SIG-M5 treated with dmso at 0.1 percent for 504 hours (cell line): ENCODE measurements at regions not wholly inside any gene's neighbourhood (a gene's known extent, or its start where the extent isn't known, plus 50 kb on each side); places are given as distances from the start of the nearest gene placed in this dataset.
A peak's percentile ranks its signal among the peaks of the same experiment; 100 is the strongest.

Source experiments
- DNase-seq: peaks from one replicate; lab custom pipeline; 2025; ENCODE audit not compliant: unreplicated experiment; lab: John Stamatoyannopoulos, UW

- no peak for DNase-seq
Measured at GRCh38 chr2:239905884-239906654, 119.1 kb downstream of the NDUFA10 start.

- DNase-seq = no peak
Measured at GRCh38 chr2:239905306-239905705, 119.8 kb downstream of the NDUFA10 start.

- no peak for DNase-seq
Measured at GRCh38 chr2:239904496-239904895, 120.6 kb downstream of the NDUFA10 start.

GRCh38 chr2:239903803-239904202 lies 121.3 kb downstream of the NDUFA10 start:
- DNase-seq = no peak

GRCh38 chr2:239903210-239903609 lies 121.9 kb downstream of the NDUFA10 start:
- DNase-seq = no peak

- DNase-seq = no peak
Measured at GRCh38 chr2:239902749-239903201, 122.4 kb downstream of the NDUFA10 start.

- DNase-seq = no peak
Measured at GRCh38 chr2:239898292-239898925, 126.7 kb downstream of the NDUFA10 start.

GRCh38 chr2:239897596-239898235 lies 127.4 kb downstream of the NDUFA10 start:
- no peak for DNase-seq

- DNase-seq = no peak
Measured at GRCh38 chr2:239896075-239896474, 129.1 kb downstream of the NDUFA10 start.

GRCh38 chr2:239895669-239896068 lies 129.5 kb downstream of the NDUFA10 start:
- peak; percentile 83 for DNase-seq

GRCh38 chr2:239895116-239895515 lies 130.0 kb downstream of the NDUFA10 start:
- no peak for DNase-seq

- no peak for DNase-seq
Measured at GRCh38 chr2:239894276-239894675, 130.9 kb downstream of the NDUFA10 start.

- DNase-seq = no peak
Measured at GRCh38 chr2:239893236-239893515, 132.0 kb downstream of the NDUFA10 start.

GRCh38 chr2:239892441-239893235 lies 132.5 kb downstream of the NDUFA10 start:
- DNase-seq = no peak

- no peak for DNase-seq
Measured at GRCh38 chr2:239891698-239892097, 133.4 kb downstream of the NDUFA10 start.

- DNase-seq = no peak
Measured at GRCh38 chr2:239890206-239890746, 134.9 kb downstream of the NDUFA10 start.

GRCh38 chr2:239889641-239890121 lies 135.5 kb downstream of the NDUFA10 start:
- no peak for DNase-seq

- no peak for DNase-seq
Measured at GRCh38 chr2:239887604-239888003, 137.5 kb downstream of the NDUFA10 start.

GRCh38 chr2:239886781-239887180 lies 138.4 kb downstream of the NDUFA10 start:
- DNase-seq = no peak

GRCh38 chr2:239884875-239885274 lies 140.3 kb downstream of the NDUFA10 start:
- DNase-seq = no peak

GRCh38 chr2:239884051-239884405 lies 141.1 kb downstream of the NDUFA10 start:
- DNase-seq = no peak
